MM.1S (cell line): ENCODE measurements at regions not wholly inside any gene's neighbourhood (a gene's known extent, or its start where the extent isn't known, plus 50 kb on each side); places are given as distances from the start of the nearest gene placed in this dataset.

ENCODE experiments used
- DNase-seq: peaks from one replicate; pipeline ENCODE4 v3.0.0-alpha.2; 2015
- H2AFZ ChIP-seq: fragments of 300-600 bp; sonication (generic); 2 replicates; pipeline ENCODE4 v1.6.0; 2016; ENCODE audit warnings: antibody characterized with exemption, low read length
- H3F3A ChIP-seq: fragments of 300-600 bp; sonication (generic); 2 replicates; pipeline ENCODE4 v1.6.1; 2016; ENCODE audit warnings: mild to moderate bottlenecking, antibody characterized with exemption, low read length, moderate library complexity, mixed read lengths; ENCODE audit not compliant: insufficient read depth
- H3K27ac ChIP-seq: fragments of 300-600 bp; sonication (generic); 2 replicates; pipeline ENCODE4 v1.5.1; 2016; ENCODE audit warnings: mild to moderate bottlenecking, low read length
- H3K27me3 ChIP-seq: fragments of 300-600 bp; sonication (generic); replicated peaks from 2 replicates; pipeline ENCODE4 v1.6.0; 2016; ENCODE audit warnings: low read length; ENCODE audit not compliant: insufficient read depth
- H3K36me3 ChIP-seq: fragments of 300-600 bp; sonication (generic); replicated peaks from 2 replicates; pipeline ENCODE4 v1.6.1; 2016; ENCODE audit warnings: mild to moderate bottlenecking, low read length, mixed read lengths; ENCODE audit not compliant: insufficient read depth
- H3K4me1 ChIP-seq: fragments of 300-600 bp; sonication (generic); 2 replicates; pipeline ENCODE4 v1.6.1; 2016; ENCODE audit warnings: low read length, mixed read lengths
- H3K4me2 ChIP-seq: fragments of 300-600 bp; sonication (generic); 2 replicates; pipeline ENCODE4 v1.6.0; 2016; ENCODE audit warnings: low read depth, low read length
- H3K4me3 ChIP-seq: fragments of 300-600 bp; sonication (generic); 2 replicates; pipeline ENCODE4 v1.5.1; 2016; ENCODE audit warnings: low read length, mixed read lengths
- H3K79me2 ChIP-seq: fragments of 300-600 bp; sonication (generic); 2 replicates; pipeline ENCODE4 v1.6.1; 2016; ENCODE audit warnings: mixed run types, low read length, mixed read lengths
- H3K9ac ChIP-seq: fragments of 300-600 bp; sonication (generic); 2 replicates; pipeline ENCODE4 v1.6.1; 2016; ENCODE audit warnings: low read length, mixed read lengths
- H3K9me2 ChIP-seq: fragments of 300-600 bp; sonication (generic); replicated peaks from 2 replicates; pipeline ENCODE4 v1.6.1; 2016; ENCODE audit warnings: mild to moderate bottlenecking, low read length, mixed read lengths; ENCODE audit not compliant: insufficient read depth
- H3K9me3 ChIP-seq: fragments of 300-600 bp; sonication (generic); replicated peaks from 2 replicates; pipeline ENCODE4 v1.6.1; 2016; ENCODE audit warnings: mild to moderate bottlenecking, low read length, mixed read lengths; ENCODE audit not compliant: insufficient read depth
- H4K20me1 ChIP-seq: fragments of 300-600 bp; sonication (generic); 2 replicates; pipeline ENCODE4 v1.6.1; 2016; ENCODE audit warnings: mild to moderate bottlenecking, low read length, moderate library complexity, mixed read lengths; ENCODE audit not compliant: insufficient read depth
- CTCF ChIP-seq: fragments of 300-600 bp; sonication (generic); IDR thresholded peaks from 2 replicates; pipeline ENCODE4 v1.5.1; 2016; ENCODE audit warnings: antibody characterized with exemption, low read length, mixed read lengths
- EZH2 ChIP-seq: fragments of 300-600 bp; sonication (generic); optimal IDR thresholded peaks from 2 replicates; pipeline ENCODE3; 2017; ENCODE audit warnings: low read depth, mild to moderate bottlenecking, antibody characterized with exemption, low read length, mixed read lengths
- EZH2phosphoT487 ChIP-seq: fragments of 300-600 bp; sonication (generic); IDR thresholded peaks from 2 replicates; pipeline ENCODE4 v1.6.1; 2018; ENCODE audit warnings: antibody characterized with exemption, low read length

- H3K79me2 ChIP-seq: no peaks in the 10 kb centered on the region
- H3K9me2 ChIP-seq: no peaks in the 10 kb centered on the region
- no peak overlapping the region for H3K27ac ChIP-seq
- H3K4me2 ChIP-seq: no peak overlapping the region
- no peak for DNase-seq
- H3K4me1 ChIP-seq: peaks cover 9% of the 10 kb centered on the region
- H4K20me1 ChIP-seq: no peaks in the 10 kb centered on the region
- H3K9ac ChIP-seq: no peak overlapping the region
- TF ChIP-seq EZH2phosphoT487: no peak
- 0 out of 2 replicates have a peak, but pooled peaks have one; percentile 5 for TF ChIP-seq CTCF
- no peaks in the 10 kb centered on the region for H3F3A ChIP-seq
- no peaks in the 10 kb centered on the region for H3K27me3 ChIP-seq
- no peaks in the 10 kb centered on the region for H3K9me3 ChIP-seq
- no peak overlapping the region for H3K4me3 ChIP-seq
- H2AFZ ChIP-seq: no peak overlapping the region
- H3K36me3 ChIP-seq: no peaks in the 10 kb centered on the region
Measured at GRCh38 chr5:125835293-125836172, 587.7 kb upstream of the GRAMD2B start.

- Histone ChIP-seq H3K9ac (no peak overlapping the region), H3K27me3 (no peaks in the 10 kb centered on the region), H3K27ac (no peak overlapping the region)
Measured at GRCh38 chr5:125836256-125836655, 587.0 kb upstream of the GRAMD2B start.

GRCh38 chr5:125837866-125838265 is 585.3 kb upstream of the GRAMD2B start:
- H3K9me3 ChIP-seq: no peaks in the 10 kb centered on the region
- no peaks in the 10 kb centered on the region for H3F3A ChIP-seq
- DNase-seq: no peak
- no peaks in the 10 kb centered on the region for H4K20me1 ChIP-seq
- TF ChIP-seq EZH2 (no peak), EZH2phosphoT487 (no peak), CTCF (no peak)
- H3K4me1 ChIP-seq: peaks cover 9% of the 10 kb centered on the region
- no peaks in the 10 kb centered on the region for H3K9me2 ChIP-seq
- H3K36me3 ChIP-seq: no peaks in the 10 kb centered on the region
- no peak overlapping the region for H2AFZ ChIP-seq
- H3K9ac ChIP-seq: no peak overlapping the region
- H3K4me2 ChIP-seq: no peak overlapping the region
- no peaks in the 10 kb centered on the region for H3K27me3 ChIP-seq
- no peak overlapping the region for H3K4me3 ChIP-seq
- H3K27ac ChIP-seq: no peak overlapping the region
- H3K79me2 ChIP-seq: no peaks in the 10 kb centered on the region

More at GRCh38 chr5:125836256-125836655, 587.0 kb upstream of the GRAMD2B start:
- DNase-seq: no peak
- TF ChIP-seq EZH2: no peak
- TF ChIP-seq CTCF: no peak
- no peak for TF ChIP-seq EZH2phosphoT487
- H4K20me1 ChIP-seq: no peaks in the 10 kb centered on the region
- H3K4me1 ChIP-seq: peaks cover 9% of the 10 kb centered on the region
- no peak overlapping the region for H2AFZ ChIP-seq
- no peaks in the 10 kb centered on the region for H3K36me3 ChIP-seq
- no peak overlapping the region for H3K4me2 ChIP-seq
- H3F3A ChIP-seq: no peaks in the 10 kb centered on the region
- no peaks in the 10 kb centered on the region for H3K79me2 ChIP-seq
- no peaks in the 10 kb centered on the region for H3K9me2 ChIP-seq
- H3K9me3 ChIP-seq: no peaks in the 10 kb centered on the region
- H3K4me3 ChIP-seq: no peak overlapping the region
